Activated CD8-positive, alpha-beta T cell treated with anti-CD3 and anti-CD28 coated beads for 36 hours (primary cell): ENCODE measurements at regions not wholly inside any gene's neighbourhood (a gene's known extent, or its start where the extent isn't known, plus 50 kb on each side); places are given as distances from the start of the nearest gene placed in this dataset.

ENCODE experiments used
- ATAC-seq: fragments of 200-7000 bp; cut with Tn5 transposase; one replicate; pipeline ENCODE4 v1.10.0; 2021; ENCODE audit warnings: mild to moderate bottlenecking, moderate library complexity
- CTCF ChIA-PET: fragments of 350-600 bp; sonication (Branson Sonifier 250); formaldehyde crosslinking; loops from one replicate; lab custom pipeline; 2021; ENCODE audit warnings: antibody characterized with exemption; lab: Charles Lee
- POLR2A ChIA-PET: fragments of 350-600 bp; sonication (Branson Sonifier 250); formaldehyde crosslinking; loops from one replicate; lab custom pipeline; 2021; ENCODE audit warnings: antibody characterized with exemption; lab: Charles Lee
- DNase-seq: peaks from one replicate; pipeline ENCODE4 v3.0.0-alpha.2; 2020
- H3K27ac Mint-ChIP-seq: one replicate; pipeline ENCODE4 v1.8.0; 2021; ENCODE audit warnings: mild to moderate bottlenecking, mixed read lengths
- H3K27me3 Mint-ChIP-seq: one replicate; pipeline ENCODE4 v1.8.0; 2021; ENCODE audit warnings: mixed read lengths
- H3K36me3 Mint-ChIP-seq: one replicate; pipeline ENCODE4 v1.8.0; 2021; ENCODE audit warnings: low read depth, mixed read lengths
- H3K4me1 Mint-ChIP-seq: one replicate; pipeline ENCODE4 v1.8.0; 2021; ENCODE audit warnings: low read depth, mixed read lengths
- H3K4me3 Mint-ChIP-seq: one replicate; pipeline ENCODE4 v1.8.0; 2021; ENCODE audit warnings: mild to moderate bottlenecking, moderate library complexity, mixed read lengths
- H3K9me3 Mint-ChIP-seq: one replicate; pipeline ENCODE4 v1.8.0; 2021; ENCODE audit warnings: mixed read lengths
- CTCF ChIP-seq: fragments of 200-600 bp; IDR thresholded peaks from one replicate; pipeline ENCODE4 v1.8.0; 2022; ENCODE audit warnings: antibody characterized with exemption, mild to moderate bottlenecking
- intact Hi-C: fragments of 100-400 bp; cut with micrococcal nuclease; formaldehyde crosslinking; loops from one replicate; pipeline ENCODE4 v1.10.0; 2022

- POLR2A ChIA-PET, result no interaction called here
- Mint-ChIP-seq H3K27ac (no peak overlapping the region), H3K4me1 (no peaks in the 10 kb centered on the region), H3K36me3 (no peaks in the 10 kb centered on the region), H3K27me3 (no peaks in the 10 kb centered on the region), H3K9me3 (no peaks in the 10 kb centered on the region), H3K4me3 (no peak overlapping the region)
- CTCF ChIA-PET, result no interaction called here
- intact Hi-C loops, result no loop called here
- ATAC-seq, result no peak
- no peak for TF ChIP-seq CTCF
- no peak for DNase-seq
Measured at GRCh38 chr9:78150983-78151356, 84.9 kb upstream of the CEP78 start.

GRCh38 chr9:78150312-78150982 is 85.4 kb upstream of the CEP78 start:
- Mint-ChIP-seq H3K9me3 (no peaks in the 10 kb centered on the region), H3K27me3 (no peaks in the 10 kb centered on the region), H3K27ac (no peak overlapping the region), H3K4me1 (no peaks in the 10 kb centered on the region), H3K4me3 (no peak overlapping the region), H3K36me3 (no peaks in the 10 kb centered on the region)
- ChIA-PET CTCF (no interaction called here), POLR2A (no interaction called here)
- DNase-seq (no peak), ATAC-seq (no peak)
- intact Hi-C loops, result no loop called here
- no peak for TF ChIP-seq CTCF

GRCh38 chr9:78149702-78150291 is 86.1 kb upstream of the CEP78 start:
- ChIA-PET CTCF (interaction anchor here (1.1 to 1.2 kb wide), 2 partner anchors 46 to 63 kb away, joined by 3 read pairs; no protein-coding TSS in a partner anchor), POLR2A (no interaction called here)
- Mint-ChIP-seq H3K27me3 (no peaks in the 10 kb centered on the region), H3K27ac (no peak overlapping the region), H3K9me3 (peaks cover under 1% of the 10 kb centered on the region), H3K36me3 (no peaks in the 10 kb centered on the region), H3K4me3 (no peak overlapping the region), H3K4me1 (no peaks in the 10 kb centered on the region)
- intact Hi-C loops, result no loop called here
- DNase-seq (no peak), ATAC-seq (no peak)
- no peak for TF ChIP-seq CTCF

GRCh38 chr9:78146241-78146640 is 89.6 kb upstream of the CEP78 start:
- intact Hi-C loops, result no loop called here
- DNase-seq (no peak), ATAC-seq (no peak)
- no peaks in the 10 kb centered on the region for H3K27me3 Mint-ChIP-seq
- no peak for TF ChIP-seq CTCF
- no peaks in the 10 kb centered on the region for H3K36me3 Mint-ChIP-seq
- H3K4me1 Mint-ChIP-seq, result peaks cover 5% of the 10 kb centered on the region
- ChIA-PET POLR2A (no interaction called here), CTCF (interaction anchor here (0.8 to 1.4 kb wide), 2 partner anchors 10 to 16 kb away, joined by 3 read pairs; no protein-coding TSS in a partner anchor)
- H3K4me3 Mint-ChIP-seq, result no peak overlapping the region
- H3K27ac Mint-ChIP-seq, result no peak overlapping the region
- peaks cover 16% of the 10 kb centered on the region for H3K9me3 Mint-ChIP-seq

GRCh38 chr9:78144663-78145377 is 91.1 kb upstream of the CEP78 start:
- Mint-ChIP-seq H3K9me3 (peaks cover 21% of the 10 kb centered on the region), H3K4me1 (peaks cover 5% of the 10 kb centered on the region), H3K36me3 (no peaks in the 10 kb centered on the region), H3K27me3 (no peaks in the 10 kb centered on the region), H3K27ac (no peak overlapping the region), H3K4me3 (no peak overlapping the region)
- ATAC-seq (no peak), DNase-seq (no peak)
- no peak for TF ChIP-seq CTCF
- ChIA-PET CTCF (interaction anchor here (1.4 kb wide), 1 partner anchor 17 kb away, joined by 3 read pairs; no protein-coding TSS in a partner anchor), POLR2A (no interaction called here)
- intact Hi-C loops, result no loop called here
